Muscle of back (tissue), 3 donors: ENCODE measurements at regions not wholly inside any gene's neighbourhood (a gene's known extent, or its start where the extent isn't known, plus 50 kb on each side); places are given as distances from the start of the nearest gene placed in this dataset.
A peak's percentile ranks its signal among the peaks of the same experiment; 100 is the strongest.
"Not testable (repeated sequence)": the region's sequence is repeated elsewhere in the genome, so short reads cannot be mapped to it uniquely, and the experiment has no call there.

ENCODE experiments used
- DNase-seq, 3 donors: peaks; one replicate each; pipeline versions ENCODE4 v3.0.0 to v3.0.0-alpha.2; 2013

DNA sequence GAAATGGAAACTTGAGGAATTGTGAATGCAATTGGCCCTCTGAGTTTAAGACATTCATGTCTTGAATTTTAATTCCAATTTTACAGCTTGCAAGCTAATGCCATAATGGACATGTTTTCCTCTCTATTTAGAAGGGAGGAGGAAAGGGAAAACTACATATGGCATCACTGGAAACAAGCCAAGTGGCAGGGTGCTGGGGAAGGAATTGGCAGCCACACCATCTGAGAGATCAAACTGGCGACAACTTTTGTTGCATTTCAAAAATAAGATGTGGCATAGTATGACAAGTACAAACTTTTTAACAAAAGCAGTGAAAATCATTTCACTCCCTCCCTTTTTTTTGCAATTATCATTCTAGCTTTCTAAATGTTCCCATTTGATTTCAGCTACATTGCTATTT is 615.6 kb downstream of the CENPC start:
- peak; percentile 13 to 25 (median 19) for DNase-seq

DNA sequence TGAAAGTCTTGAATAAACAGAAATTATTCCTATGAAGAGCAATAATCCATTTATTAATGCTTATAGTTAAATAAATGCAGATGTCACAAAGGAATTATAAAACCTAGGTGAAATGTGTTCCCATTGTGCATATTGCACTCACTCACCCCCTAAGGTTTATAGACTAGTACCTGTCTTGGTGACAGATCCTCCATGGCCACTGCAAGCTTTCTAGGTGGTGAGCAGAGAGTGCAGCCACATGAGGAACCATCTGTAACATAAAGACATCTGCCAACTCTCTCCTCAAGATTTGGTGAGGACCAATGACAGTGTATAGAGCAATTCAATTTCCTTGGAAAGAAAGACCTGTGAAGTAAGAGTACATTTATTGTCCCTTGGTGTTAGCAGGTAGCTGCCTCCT is 616.4 kb downstream of the CENPC start:
- DNase-seq = not testable (repeated sequence)

DNA sequence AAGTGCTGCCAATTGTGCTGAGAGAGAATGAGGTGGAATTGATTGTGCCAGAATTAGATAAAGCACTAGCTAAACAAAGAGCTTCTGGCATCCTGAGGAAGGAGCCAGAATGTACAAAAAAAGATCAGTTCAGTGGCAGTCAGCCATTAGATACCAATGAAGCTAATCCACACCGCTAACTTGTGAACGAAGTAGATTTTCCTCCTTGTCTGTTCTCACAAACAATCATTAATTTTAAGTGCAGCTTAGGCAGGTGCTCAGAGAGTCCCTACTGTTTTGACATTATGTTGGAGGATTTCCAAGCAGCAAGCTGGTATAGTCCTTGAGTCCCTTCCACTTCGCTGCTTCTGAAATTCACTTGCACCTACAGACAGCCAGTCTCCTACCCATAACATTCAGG is 617.4 kb downstream of the CENPC start:
- peak in 1 of 3 donors; percentile 8 for DNase-seq

DNA sequence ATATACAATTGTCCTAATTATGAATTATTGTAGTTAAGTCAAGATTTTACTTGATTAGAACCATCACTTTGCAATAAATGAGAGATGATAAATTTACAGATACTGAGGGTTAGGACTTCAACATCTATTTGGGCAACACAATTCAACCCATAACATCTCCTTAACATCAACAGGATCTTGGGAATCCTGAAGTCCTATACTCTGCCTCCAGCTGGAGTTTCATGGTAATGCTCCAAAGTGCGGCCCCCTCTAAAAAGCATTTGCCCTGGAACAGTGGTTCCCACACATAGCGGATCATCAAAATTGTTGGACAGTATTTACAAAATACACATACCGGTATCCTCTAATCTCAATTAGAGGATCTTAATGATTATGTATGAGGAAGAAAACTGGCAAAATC is 618.6 kb downstream of the CENPC start:
- no peak for DNase-seq

DNA sequence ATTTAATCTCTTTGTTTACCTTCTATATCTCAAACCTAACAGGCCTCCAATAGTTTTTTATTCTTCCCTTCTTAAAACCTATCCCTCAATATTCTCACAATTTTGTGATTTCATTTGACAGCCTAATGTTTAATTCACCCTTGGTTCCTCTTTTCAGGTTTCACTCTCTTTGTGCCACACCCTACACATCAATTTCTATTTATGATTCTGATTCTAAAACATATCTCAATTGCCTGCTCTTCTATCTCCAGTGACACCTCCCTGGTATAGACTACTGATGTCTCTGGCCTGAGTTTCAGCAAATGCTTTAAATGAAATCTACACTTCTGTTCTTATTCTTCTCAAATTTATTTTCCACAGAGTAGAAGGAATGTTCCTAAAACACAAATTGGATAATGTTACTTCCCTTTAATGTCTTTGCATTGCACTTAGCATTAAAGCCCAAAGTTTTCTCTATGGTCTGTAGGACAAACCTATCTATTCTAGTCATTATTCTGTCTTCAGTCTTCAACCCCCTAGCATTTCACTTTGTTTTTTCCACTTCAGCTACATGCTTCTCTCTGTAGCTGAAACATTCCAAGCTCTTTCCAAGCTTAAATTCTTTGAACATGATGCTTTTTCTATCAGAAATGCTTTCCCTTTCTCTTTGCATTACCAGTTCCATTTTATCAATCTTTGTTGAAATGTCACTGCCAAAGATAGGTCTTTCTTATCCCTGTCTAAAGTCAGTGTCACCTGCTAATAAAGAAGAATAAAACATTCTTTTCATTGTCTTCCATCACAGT is 622.0 kb downstream of the CENPC start:
- DNase-seq = no peak

DNA sequence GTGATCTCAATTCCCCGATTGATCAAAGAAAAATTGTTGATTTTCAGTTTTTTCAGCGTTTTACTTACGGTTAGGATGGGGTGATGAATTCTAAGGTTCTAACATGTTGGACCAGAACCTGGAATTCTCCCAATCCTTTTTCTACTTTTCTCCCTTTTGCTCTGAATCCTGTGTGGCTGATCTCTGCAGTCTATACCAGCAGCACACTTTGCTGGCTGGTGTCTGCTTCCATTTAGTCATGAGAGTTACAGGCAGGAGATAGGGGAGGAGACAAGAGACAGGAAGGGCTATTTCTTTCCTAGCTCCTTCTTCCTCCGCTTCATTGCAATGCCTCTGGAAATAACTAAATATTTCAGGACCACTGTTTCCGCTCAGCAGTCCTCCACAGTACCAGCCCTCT is 623.9 kb downstream of the CENPC start:
- DNase-seq = no peak

DNA sequence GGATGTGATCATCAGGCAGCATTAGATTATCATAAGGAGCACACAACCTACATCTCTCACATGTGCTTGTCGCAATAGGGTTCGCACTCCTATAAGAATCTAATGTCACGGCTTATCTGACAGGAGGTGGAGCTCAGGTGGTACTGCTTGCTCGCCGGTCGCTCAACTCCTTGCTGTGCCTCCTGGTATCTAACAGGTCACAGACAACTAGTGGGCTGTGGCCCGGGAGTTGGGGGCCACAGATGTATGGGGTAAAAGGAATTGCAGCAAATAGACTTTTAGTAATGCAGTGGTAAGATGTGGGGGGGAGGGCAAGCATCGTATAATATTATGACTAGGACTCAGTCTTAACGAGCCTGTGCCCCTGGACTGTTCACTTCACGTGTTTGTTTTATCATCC is 624.8 kb downstream of the CENPC start:
- no peak for DNase-seq

DNA sequence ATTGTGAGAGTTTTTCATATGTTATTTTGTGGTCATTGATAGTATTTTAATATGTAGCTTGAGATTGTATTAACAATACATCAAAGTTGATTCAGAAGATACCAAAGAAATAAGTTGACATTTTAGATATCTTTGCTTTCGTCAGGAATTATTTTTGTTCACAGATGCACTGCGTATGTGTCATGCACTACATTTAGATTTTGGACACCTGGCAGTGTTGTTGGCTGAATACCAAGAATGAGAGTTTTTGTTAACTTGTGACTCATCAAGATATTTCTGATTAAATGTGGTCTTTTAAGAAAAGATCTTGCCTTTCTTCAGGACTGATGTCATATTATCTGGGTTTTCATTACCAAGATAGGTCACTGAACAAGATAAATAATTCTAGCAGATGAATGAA is 633.4 kb downstream of the CENPC start:
- DNase-seq = peak in 1 of 3 donors; percentile 27

DNA sequence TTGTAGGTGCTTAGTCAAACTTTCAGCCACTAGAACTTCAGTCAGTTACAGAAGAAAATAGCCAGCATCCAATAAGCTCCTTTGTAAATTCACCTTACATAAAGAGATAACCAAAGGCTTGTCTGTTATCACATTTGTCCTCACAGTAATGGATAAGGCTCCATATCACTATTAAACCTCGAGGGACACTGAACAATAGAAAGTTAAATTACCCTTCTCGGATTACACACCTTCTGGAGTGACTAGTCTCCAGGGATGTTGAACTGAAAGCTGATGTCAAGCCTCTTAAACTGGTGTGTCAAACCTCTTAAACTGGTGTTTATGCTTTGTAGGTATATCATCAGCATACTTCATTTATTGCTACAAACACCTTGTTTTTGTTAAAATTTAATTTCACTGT is 639.0 kb downstream of the CENPC start:
- no peak for DNase-seq

DNA sequence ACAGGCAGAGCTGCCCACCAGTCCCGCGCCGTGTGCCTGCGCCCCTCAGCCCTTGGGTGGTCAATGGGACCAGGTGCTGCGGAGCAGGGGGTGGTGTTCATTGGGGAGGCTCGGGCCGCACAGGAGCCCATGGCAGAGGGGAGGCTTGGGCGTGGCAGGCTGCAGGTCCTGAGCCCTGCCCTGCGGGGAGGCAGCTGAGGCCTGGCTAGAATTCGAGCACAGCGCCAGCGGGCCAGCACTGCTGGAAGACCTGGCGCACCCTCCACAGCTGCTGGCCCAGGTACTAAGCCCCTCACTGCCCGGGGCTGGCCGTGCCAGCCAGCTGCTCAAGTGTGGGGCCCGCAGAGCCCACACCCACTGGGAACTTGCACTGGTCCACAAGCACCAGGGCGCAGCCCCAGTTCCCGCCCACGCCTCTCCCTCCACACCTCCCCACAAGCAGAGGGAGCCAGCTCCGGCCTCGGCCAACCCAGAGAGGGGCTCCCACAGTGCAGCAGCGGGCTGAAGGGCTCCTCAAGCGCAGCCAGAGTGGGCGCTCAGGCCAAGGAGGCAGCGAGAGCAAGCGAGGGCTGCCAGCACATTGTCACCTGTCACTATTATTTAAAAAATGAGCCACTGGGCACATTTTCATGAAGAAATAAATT is 645.8 kb downstream of the CENPC start:
- no peak for DNase-seq

DNA sequence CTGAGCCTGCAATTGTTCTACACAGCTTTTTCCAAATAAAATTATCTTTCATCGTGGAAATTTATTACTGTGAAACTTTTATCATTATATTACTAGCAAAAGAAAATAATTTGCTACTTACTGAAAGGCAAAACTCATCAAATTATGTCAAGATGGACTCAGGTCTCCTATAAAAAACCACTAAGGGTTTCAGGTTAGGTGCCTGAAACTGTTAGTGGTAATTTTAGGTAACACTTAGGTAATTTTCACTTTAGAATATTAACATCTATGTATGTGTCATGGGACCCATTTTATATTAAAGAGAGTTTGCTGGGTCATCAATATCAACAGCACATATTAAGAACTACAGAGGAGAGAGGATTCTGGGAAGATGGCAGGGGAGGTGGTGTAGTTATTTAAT is 651.5 kb downstream of the CENPC start:
- DNase-seq = no peak

DNA sequence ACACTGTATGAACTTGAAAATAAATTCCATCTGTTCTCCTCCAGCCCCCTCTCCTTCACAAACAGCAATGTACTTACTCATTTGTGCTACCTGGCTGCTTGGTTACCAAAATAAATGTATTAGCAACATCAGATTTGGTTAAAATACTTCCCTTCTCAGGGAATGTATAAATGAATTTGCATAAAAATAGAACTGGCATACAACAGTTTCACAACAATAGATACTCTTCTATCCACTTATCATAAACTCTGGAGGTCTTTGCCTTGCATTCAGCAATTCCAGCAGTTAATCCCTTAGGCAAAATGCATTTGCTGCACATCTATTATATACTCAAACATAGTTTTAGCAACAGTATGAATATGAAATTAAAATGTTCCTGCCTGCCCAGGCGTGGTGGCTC is 658.2 kb downstream of the CENPC start:
- DNase-seq = no peak

DNA sequence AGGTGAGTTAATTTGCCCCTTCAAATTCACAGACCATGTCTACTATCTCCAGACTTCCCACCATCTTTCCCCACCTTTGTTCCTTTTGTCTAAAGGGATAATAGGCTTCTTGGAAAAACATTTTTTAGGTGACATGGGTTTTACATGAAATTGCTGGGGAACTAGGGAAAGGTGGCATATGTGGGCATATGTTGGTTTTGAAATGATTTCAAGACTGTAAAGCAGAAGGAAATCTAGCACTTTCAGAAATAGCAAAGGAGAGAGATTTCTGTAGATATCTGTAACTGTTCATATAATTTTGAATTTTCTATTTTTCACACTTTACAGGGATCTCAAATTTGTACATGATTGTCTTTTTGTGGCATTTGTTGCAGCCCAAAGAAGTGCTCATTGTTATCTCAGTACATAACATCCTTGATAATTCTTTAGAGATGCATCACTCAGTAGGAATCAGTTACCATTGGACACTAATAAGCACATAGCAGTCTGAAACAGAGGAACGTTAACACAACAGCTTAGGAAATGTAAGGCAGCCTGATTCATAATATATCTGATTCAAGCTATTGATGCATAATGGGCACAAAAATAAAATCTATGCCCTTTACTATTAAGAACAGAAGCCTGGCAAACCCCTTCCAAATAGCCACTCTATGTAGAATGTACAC is 659.7 kb downstream of the CENPC start:
- no peak for DNase-seq

DNA sequence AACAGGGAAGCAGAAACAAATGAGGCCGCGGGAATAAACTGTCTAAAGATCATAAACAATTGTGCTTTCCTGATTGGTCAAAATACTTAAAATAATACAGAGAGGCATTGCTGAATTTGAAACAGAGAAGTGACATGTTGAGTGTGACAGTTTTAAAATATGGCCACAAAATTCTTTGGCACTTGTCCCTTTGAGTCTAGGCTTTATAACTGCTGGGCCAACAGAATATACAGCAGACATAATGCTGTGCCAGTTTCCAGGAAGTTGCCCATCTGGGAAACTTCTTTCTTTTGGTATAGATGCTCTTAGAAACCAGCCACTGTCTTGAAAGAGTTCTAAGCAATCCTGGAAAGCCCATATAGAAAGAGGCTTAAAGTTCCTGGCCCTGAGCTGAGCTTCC is 668.4 kb downstream of the CENPC start:
- DNase-seq = no peak

DNA sequence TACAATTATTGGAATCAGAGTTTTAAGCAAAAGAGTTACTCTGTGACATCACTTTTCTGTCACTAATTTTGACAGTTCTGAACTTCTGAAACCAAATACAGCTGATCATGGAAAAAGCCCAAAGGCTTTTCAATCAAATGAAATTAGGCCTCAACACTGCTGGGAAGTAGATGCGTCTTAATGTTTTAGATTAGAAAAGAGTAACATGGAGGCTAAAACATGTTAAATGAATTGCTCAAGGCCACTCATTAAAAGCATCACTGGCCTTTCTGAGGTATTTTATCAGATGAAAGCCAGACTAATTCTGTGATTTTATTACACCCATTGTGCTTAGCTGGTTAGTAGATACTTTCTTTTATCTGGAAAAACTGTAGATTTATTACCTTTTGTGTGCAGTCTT is 672.6 kb downstream of the CENPC start:
- DNase-seq = no peak

DNA sequence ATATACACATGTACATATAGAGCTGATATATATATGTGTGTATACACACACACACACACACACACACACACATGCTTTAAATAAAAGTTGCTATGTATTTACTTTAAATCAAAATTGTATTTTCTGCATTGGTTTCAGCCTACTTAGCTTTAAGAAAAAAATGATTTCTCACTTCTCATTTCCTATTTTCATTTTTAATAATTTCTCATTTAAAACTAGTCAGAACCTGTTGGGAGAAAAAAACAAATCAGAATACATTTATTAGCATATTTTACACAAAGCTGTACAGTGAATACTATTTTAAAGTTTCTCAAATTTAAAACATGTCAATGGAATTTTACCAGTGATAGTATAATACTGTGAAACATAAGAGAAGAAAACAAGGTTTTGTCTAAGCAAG is 681.8 kb downstream of the CENPC start:
- DNase-seq = no peak

DNA sequence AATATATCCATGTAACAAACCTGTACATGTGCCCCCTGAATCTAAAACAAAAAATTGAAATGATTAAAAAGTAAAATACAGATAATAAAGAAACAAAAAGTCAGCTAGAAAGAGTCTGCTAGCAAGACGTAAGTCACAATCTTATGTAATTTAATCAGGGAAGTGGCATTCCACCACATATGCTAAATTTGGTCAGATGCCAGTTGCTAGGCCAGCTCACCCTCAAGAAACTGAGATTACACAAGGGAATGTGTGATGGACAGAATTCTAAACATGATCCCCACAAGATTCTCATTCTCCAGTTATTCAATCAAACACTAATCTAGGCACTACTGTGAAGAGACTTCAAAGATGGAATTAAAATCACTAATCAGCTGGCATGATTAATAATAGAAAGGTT is 689.3 kb downstream of the CENPC start:
- no peak for DNase-seq

DNA sequence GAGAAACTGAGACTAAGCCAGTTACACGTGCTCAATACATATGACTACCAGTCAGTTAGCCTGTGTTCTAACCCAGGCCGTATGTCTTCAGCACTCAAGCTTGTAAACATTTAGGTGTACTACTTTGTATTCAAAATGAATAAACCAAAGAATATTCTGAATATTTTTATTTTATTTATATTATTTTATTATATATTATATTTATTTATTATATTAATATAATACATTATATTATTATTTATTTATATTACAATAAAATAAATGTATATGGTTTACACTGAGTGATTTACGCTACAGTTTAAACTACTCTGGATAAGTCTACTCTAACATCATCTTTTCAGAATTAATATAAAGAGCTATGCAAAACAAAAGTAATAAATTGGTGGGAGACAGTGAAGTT is 691.5 kb downstream of the CENPC start:
- DNase-seq = no peak

DNA sequence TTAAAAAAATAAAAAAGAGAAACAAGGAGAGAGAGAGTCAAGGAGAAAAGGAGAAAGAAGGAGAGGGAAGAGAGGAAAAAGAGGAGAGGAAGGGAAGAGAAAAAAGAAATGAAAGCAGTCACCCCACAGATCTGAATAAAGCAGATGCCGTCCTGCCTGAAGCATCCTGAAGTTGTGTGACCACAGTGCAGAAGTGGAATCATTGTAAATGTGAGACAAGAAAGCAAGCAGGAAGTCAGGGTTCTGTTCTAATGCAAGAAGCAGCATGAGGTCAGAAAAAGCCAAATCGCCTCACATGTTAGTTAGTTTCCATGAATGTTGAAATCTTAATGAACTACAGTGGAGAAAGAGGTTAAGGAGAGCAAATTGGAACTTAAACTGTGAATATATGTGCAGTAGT is 692.5 kb downstream of the CENPC start:
- DNase-seq = no peak

DNA sequence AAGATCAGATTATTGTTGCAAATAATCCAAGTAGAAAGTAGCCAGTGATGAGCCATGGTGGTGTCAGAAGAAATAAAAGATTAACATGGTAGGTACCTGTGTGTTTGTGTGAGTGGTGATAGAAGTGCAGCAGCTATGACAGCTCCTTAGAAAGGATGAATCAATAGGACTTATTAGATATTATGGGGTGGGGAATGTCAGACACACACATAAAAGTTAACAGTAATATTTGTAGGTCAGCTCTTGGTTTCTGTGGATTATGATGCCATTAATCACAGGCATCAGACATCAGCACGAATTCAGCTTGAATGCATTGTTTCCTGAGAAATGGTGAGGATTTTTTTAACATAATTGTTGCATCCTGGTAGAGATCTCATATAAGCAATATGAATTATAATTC is 695.7 kb downstream of the CENPC start:
- no peak for DNase-seq

DNA sequence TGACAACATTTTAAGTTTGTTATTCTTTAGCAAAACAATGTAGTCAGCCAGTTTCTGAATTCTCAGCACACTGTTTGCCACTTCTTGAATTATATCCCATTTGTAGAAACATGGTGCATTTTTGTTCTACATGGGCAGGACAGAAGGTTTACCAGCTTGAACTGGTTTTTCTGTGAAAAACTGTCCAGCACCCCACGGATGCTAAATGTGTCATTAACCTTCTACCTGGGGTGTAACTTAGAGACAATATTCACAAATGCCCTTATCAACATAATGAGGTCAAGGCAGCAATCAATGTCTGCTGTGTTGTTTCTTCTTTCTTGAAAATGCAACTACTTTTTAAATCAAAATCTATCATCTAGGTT is 702.6 kb downstream of the CENPC start:
- no peak for DNase-seq

DNA sequence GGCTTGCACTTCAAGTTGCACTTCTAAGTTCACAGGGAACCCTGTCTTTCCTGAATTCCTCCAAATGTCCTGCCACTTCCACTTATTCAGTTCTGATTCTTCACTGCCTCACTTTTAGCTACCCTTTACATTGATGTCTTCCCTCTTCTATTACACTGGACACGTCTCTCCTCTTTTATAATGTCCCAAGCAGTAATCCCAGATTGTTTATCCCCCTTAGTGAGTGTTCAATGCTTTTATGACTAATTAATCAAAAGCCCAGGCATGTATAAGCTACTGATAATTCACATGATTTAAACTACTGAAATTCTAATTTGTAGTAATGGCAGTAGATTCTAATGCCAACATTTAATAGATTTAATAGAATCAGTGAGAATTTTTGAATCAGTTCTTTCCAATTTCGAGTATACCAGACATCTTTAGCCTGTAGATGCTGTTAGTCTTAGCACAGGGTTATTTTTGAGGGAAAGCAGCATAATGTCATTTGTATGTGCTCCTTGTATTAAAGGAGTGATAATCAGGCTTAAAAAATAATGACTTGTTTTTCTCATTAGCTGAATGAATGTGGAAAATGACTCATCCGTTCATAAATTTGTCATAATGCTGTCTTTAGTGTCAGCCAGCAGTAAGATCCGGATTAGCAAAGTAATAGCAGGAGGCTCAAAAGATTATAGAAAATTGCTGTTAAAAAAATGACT is 703.1 kb downstream of the CENPC start:
- DNase-seq = no peak

DNA sequence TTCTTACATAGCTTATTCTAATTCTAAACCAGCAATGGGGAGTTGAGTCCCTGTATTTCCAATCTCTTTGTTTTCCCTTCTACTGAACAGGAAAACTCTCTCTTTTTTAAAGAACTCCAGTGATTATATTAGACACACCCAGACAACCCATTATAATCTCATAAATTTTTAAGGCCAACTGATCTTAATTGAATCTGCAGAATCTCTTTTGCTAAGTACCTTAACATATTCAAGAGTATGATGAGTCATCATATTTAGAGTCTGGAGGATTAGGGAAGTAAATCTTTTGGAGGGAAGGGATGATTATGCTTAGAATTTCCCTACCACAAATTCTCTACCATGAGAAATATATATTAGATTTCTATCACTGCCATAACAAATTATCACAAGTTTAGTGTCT is 705.1 kb downstream of the CENPC start:
- DNase-seq = no peak
